Fibroblast of skin of left quadriceps (primary cell): ENCODE measurements at regions not wholly inside any gene's neighbourhood (a gene's known extent, or its start where the extent isn't known, plus 50 kb on each side); places are given as distances from the start of the nearest gene placed in this dataset.
"Not testable (repeated sequence)": the region's sequence is repeated elsewhere in the genome, so short reads cannot be mapped to it uniquely, and the experiment has no call there.

Experiments used
- DNase-seq, 2 experiments: peaks; one replicate each; pipeline ENCODE4 v3.0.0-alpha.2; 2013; ENCODE audit warnings: low read depth in 2 of 2

DNA sequence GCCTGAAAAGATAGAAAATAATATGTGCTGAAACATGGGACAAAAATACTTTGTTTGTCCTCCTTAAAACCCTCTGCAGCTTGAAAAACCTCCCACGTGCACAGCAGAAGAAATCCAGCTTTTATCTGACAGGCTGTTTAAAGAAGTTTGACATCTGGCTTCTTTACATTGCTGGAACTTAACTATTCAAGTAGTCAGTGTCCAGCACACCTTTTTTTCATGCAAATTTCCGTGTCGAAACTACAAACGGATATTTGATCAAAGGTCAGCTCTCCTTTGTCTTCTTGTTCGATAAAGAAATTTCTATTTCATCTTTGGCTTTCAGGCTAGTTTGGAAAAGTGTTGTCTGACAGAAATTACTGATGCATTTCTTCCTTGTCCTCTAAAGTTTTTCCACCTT is 66.8 kb upstream of the KBTBD8 start:
- DNase-seq = no peak

GRCh38 chr3:66931699-66932098 is 66.4 kb upstream of the KBTBD8 start:
- no peak for DNase-seq

DNA sequence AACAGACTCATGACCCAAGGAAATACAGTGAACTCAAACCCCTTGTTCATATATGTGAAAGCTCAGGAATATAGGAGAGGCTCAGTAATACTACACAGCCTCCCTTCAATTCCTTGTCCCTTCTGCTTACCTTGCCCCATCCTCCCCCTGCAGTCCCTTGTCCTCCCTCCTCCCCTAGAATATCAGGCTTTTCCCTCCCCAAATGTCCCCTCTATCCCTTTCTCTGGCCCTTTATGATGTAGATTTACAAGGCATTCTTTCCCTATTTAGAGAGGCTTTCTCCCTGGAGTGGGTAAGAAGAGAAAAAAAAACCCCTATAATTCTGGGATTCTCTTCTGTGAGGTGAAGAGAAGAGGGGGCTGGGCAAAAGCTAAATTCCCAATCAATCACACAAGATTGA is 64.9 kb upstream of the KBTBD8 start:
- no peak for DNase-seq

GRCh38 chr3:66934041-66934440 is 64.1 kb upstream of the KBTBD8 start:
- DNase-seq = no peak

DNA sequence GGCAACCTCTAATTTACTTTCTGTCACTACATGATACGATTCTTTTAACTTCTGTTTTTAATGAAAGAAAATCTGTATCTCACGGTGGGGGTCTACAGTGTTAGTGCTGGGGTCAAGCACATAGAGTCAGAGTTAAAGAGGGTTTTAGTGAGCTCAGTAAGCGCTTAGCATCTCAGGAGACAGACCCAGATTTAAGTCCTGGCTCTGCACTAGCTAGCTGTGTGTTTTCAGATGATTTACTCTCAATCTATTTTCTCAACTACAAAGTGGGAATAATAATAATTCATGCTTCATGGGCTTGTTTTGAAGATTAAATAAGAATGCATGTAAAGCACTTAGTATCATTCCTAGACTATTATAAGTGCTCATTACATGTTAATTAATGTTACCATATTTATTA is 63.4 kb upstream of the KBTBD8 start:
- no peak for DNase-seq

GRCh38 chr3:66937041-66937440 is 61.1 kb upstream of the KBTBD8 start:
- DNase-seq = not testable (repeated sequence)

DNA sequence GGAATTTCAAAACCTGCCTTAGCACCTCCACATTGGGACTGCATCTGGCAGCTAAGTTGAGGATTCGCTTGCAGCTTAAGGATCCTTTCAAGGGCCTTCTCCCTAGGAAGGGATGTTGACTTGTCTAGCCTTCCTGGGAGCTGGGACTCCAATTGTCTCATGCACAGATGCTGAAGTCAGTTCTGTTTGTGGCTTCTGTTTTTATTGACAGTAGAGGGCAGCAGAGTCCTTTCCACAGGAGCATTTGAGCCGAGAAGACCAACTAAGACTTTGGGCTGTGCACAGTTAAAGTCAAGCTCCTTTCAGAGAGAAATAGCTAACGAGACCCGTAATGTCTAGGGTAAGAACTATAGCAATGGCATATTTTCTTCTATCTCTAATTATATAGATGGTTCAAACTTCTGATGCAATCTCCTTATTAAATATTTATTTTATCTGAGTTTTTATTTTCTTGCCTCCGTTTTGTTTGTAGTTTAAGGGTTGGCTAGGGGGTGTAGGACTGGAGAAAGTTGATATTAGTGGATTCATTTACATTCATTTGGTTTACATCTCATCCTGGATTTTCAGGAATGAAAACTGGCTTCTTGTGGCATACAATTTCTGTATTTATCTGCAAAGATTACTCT is 59.7 kb upstream of the KBTBD8 start:
- DNase-seq = peak; percentile 37 to 39

GRCh38 chr3:66948041-66948440 is 50.1 kb upstream of the KBTBD8 start:
- no peak for DNase-seq
